MCF 10A (cell line): ENCODE measurements at regions not wholly inside any gene's neighbourhood (a gene's known extent, or its start where the extent isn't known, plus 50 kb on each side); places are given as distances from the start of the nearest gene placed in this dataset.

Experiments used
- BruUV-seq: library from RNA; stranded (reverse); fragments of 400-500 nt; replicated peaks from 2 replicates; lab custom pipeline; 2021; lab: Mats Ljungman, UMichigan
- CTCF ChIA-PET: fragments of 300-600 bp; sonication (Branson Sonifier 250); formaldehyde crosslinking; extraction: SDS; loops from one replicate; lab custom pipeline; 2021; ENCODE audit warnings: antibody characterized with exemption, inconsistent platforms; lab: Yijun Ruan, JAX
- POLR2A ChIA-PET: fragments of 300-600, 350-650 bp; sonication (Branson Sonifier 250); formaldehyde crosslinking; extraction: SDS; loops from one replicate; lab custom pipeline; 2020; ENCODE audit warnings: antibody characterized with exemption, inconsistent platforms; lab: Yijun Ruan, JAX
- DNase-seq: peaks from one replicate; pipeline ENCODE4 v3.0.0-alpha.2; 2018; ENCODE audit not compliant: unreplicated experiment
- H3K27ac Mint-ChIP-seq: one replicate; pipeline ENCODE4 v1.8.0; 2022; ENCODE audit warnings: mild to moderate bottlenecking, low read depth, mixed read lengths; ENCODE audit not compliant: unreplicated experiment
- H3K27me3 Mint-ChIP-seq: one replicate; pipeline ENCODE4 v1.8.0; 2022; ENCODE audit warnings: mixed read lengths; ENCODE audit not compliant: insufficient read depth, unreplicated experiment
- H3K36me3 Mint-ChIP-seq: one replicate; pipeline ENCODE4 v1.8.0; 2022; ENCODE audit warnings: mild to moderate bottlenecking, moderate library complexity, mixed read lengths; ENCODE audit not compliant: insufficient read depth, unreplicated experiment
- H3K4me1 Mint-ChIP-seq: one replicate; pipeline ENCODE4 v1.8.0; 2022; ENCODE audit warnings: mixed read lengths; ENCODE audit not compliant: insufficient read depth, unreplicated experiment
- H3K4me3 Mint-ChIP-seq: one replicate; pipeline ENCODE4 v1.8.0; 2022; ENCODE audit warnings: mild to moderate bottlenecking, moderate library complexity, mixed read lengths; ENCODE audit not compliant: unreplicated experiment
- H3K9me3 Mint-ChIP-seq: one replicate; pipeline ENCODE4 v1.8.0; 2022; ENCODE audit warnings: mixed read lengths; ENCODE audit not compliant: unreplicated experiment
- intact Hi-C: fragments of 100-400 bp; cut with micrococcal nuclease; formaldehyde crosslinking; loops from 2 replicates; pipeline ENCODE4 v1.14.1; 2022
- TF ChIP-seq, protein P1 (sequence below): fragments of 200-600 bp; IDR thresholded peaks from one replicate; pipeline ENCODE4 v1.8.0; 2022; ENCODE audit warnings: antibody characterized with exemption, mild to moderate bottlenecking; ENCODE audit not compliant: unreplicated experiment

DNA sequence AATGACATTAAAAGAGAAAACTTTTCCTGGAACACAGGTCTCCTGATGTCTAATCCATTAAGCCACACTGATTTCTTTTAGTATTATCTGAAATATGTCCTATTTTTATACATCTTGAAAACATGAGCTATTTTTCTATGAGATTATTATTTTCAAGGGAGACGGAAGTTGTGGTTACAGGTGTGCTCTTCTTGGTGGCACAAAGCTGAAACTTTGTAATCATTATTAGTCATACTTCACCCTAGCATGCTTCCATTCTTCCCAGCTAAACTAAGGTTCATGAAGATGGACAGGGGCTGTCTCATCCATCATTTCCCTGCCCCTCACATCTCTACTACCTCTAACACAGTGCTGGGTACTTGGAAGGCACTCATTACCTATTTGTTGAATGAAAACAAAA lies 85.6 kb upstream of the POU1F1 start:
- Mint-ChIP-seq H3K4me3 (no peak overlapping the region), H3K36me3 (no peaks in the 10 kb centered on the region), H3K4me1 (peaks cover 4% of the 10 kb centered on the region), H3K9me3 (no peaks in the 10 kb centered on the region), H3K27me3 (no peaks in the 10 kb centered on the region), H3K27ac (no peak overlapping the region)
- CTCF ChIA-PET, result interaction anchor here (0.7 to 4.9 kb wide), 4 partner anchors 11 to 717 kb away, joined by 3 to 22 read pairs (median 4); no protein-coding TSS in a partner anchor
- TF ChIP-seq, protein P1, sequence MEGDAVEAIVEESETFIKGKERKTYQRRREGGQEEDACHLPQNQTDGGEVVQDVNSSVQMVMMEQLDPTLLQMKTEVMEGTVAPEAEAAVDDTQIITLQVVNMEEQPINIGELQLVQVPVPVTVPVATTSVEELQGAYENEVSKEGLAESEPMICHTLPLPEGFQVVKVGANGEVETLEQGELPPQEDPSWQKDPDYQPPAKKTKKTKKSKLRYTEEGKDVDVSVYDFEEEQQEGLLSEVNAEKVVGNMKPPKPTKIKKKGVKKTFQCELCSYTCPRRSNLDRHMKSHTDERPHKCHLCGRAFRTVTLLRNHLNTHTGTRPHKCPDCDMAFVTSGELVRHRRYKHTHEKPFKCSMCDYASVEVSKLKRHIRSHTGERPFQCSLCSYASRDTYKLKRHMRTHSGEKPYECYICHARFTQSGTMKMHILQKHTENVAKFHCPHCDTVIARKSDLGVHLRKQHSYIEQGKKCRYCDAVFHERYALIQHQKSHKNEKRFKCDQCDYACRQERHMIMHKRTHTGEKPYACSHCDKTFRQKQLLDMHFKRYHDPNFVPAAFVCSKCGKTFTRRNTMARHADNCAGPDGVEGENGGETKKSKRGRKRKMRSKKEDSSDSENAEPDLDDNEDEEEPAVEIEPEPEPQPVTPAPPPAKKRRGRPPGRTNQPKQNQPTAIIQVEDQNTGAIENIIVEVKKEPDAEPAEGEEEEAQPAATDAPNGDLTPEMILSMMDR, result no peak
- POLR2A ChIA-PET, result interaction anchor here (0.8 kb wide), 1 partner anchor 11 kb away, joined by 3 read pairs; no protein-coding TSS in a partner anchor
- no peak for DNase-seq
- BruUV-seq, result no TSS peak
- intact Hi-C loops, result no loop called here

DNA sequence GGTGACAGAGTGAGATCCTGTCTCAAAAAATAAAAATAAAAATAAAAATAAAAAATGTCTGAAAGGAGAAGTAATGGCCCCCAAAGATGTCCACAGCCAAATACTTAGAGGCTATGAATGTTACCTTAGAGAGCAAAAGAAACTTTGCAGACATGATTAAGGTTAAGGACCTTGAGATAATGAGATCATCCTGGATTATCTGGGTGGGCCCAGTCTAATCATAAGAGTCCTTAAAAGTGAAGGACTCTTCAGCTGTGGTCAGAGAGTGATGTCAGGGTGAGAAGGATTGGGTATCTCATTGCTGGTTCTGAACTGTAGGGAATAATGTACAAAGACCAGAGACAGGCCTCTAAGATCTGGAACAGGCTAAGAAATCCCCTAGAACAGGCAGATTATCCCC lies 84.9 kb upstream of the POU1F1 start:
- no peaks in the 10 kb centered on the region for H3K9me3 Mint-ChIP-seq
- intact Hi-C loops, result no loop called here
- H3K4me1 Mint-ChIP-seq, result peaks cover 4% of the 10 kb centered on the region
- TF ChIP-seq, protein P1, result no peak
- ChIA-PET CTCF (interaction anchor here (1.0 to 4.9 kb wide), 3 partner anchors 10 to 752 kb away, joined by 3 to 22 read pairs (median 3); no protein-coding TSS in a partner anchor), POLR2A (interaction anchor here (0.8 kb wide), 1 partner anchor 12 kb away, joined by 3 read pairs; no protein-coding TSS in a partner anchor)
- H3K36me3 Mint-ChIP-seq, result no peaks in the 10 kb centered on the region
- no peak overlapping the region for H3K27ac Mint-ChIP-seq
- H3K4me3 Mint-ChIP-seq, result no peak overlapping the region
- BruUV-seq, result no TSS peak
- DNase-seq, result no peak
- no peaks in the 10 kb centered on the region for H3K27me3 Mint-ChIP-seq

DNA sequence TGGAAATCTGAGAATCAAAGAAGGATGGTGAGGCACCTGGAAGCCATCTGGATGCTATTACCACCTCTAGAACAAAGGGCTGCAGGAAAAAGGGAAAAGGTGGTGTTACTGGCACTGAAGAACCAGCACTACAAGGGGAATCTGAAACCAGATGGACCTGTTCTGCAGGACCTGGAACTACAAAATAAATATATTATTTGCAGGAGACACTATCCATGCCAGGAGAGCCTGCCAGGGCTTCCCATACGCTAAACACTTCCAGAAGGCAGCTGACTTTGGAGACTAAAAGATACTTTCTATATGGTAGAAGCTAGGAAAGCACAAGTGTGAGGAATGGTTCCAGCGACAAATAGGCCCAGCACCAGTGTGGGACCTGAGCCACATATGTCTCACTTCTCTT lies 83.4 kb upstream of the POU1F1 start:
- Mint-ChIP-seq H3K36me3 (no peaks in the 10 kb centered on the region), H3K9me3 (no peaks in the 10 kb centered on the region), H3K4me3 (no peak overlapping the region), H3K27ac (no peak overlapping the region), H3K27me3 (no peaks in the 10 kb centered on the region), H3K4me1 (peaks cover 4% of the 10 kb centered on the region)
- POLR2A ChIA-PET, result interaction anchor here (0.8 kb wide), 1 partner anchor 857 kb away, joined by 4 read pairs; no protein-coding TSS in a partner anchor
- TF ChIP-seq, protein P1, result no peak
- no peak for DNase-seq
- CTCF ChIA-PET, result interaction anchor here (4.9 kb wide), 1 partner anchor 9 kb away, joined by 22 read pairs; no protein-coding TSS in a partner anchor
- BruUV-seq, result no TSS peak
- intact Hi-C loops, result no loop called here

- Mint-ChIP-seq H3K36me3 (peaks cover 4% of the 10 kb centered on the region), H3K4me3 (no peak overlapping the region), H3K27me3 (no peaks in the 10 kb centered on the region), H3K27ac (no peak overlapping the region), H3K4me1 (peaks cover 4% of the 10 kb centered on the region), H3K9me3 (no peaks in the 10 kb centered on the region)
- ChIA-PET CTCF (interaction anchor here (0.6 to 4.9 kb wide), 3 partner anchors 8 to 139 kb away, joined by 4 to 22 read pairs (median 5); no protein-coding TSS in a partner anchor), POLR2A (no interaction called here)
- intact Hi-C loops, result no loop called here
- DNase-seq, result no peak
- TF ChIP-seq, protein P1, result no peak
- BruUV-seq, result no TSS peak
These were observed 82.6 kb upstream of the POU1F1 start for GRCh38 chr3:87359025-87359424.
